HCT116 (cell line): ENCODE measurements at regions not wholly inside any gene's neighbourhood (a gene's known extent, or its start where the extent isn't known, plus 50 kb on each side); places are given as distances from the start of the nearest gene placed in this dataset.

Experiments
- ATAC-seq: fragments of 200-7000 bp; cut with Tn5 transposase; 2 replicates; pipeline ENCODE4 v1.9.1; 2020; ENCODE audit warnings: mild to moderate bottlenecking, moderate library complexity
- BruUV-seq: library from RNA; stranded (reverse); fragments of 400-500 nt; replicated peaks from 2 replicates; lab custom pipeline; 2021; lab: Mats Ljungman, UMichigan
- CTCF ChIA-PET: fragments of 300-600 bp; sonication (Branson Sonifier 250); formaldehyde crosslinking; loops from one replicate; lab custom pipeline; 2021; ENCODE audit warnings: antibody characterized with exemption; lab: Charles Lee
- POLR2A ChIA-PET: fragments of 300-600, 350-600 bp; sonication (Branson Sonifier 250); formaldehyde crosslinking; loops from one replicate; lab custom pipeline; 2021; ENCODE audit warnings: antibody characterized with exemption; lab: Charles Lee
- RAD21 ChIA-PET, 2 experiments: fragments of 300-600 bp; sonication (Branson Sonifier 250); formaldehyde crosslinking; loops; one replicate each; lab custom pipeline; 2023; ENCODE audit warnings: low total read pairs in 2 of 2; ENCODE audit not compliant: uncharacterized antibody in 2 of 2, unreplicated experiment in 2 of 2, low non-redundant PET in 1 of 2; lab: Charles Lee
- DNase-seq: peaks from one replicate; pipeline ENCODE4 v3.0.0-alpha.2; 2010; ENCODE audit warnings: low read depth, low spot score
- H2AFZ ChIP-seq: fragments of 200-600 bp; shearing (Covaris generic), sonication (generic); 2 replicates; pipeline ENCODE4 v1.6.1; 2017; ENCODE audit warnings: low read depth, mixed run types, mixed read lengths, antibody characterized with exemption, low read length; ENCODE audit not compliant: poor library complexity, severe bottlenecking
- H3K27ac ChIP-seq: 2 replicates; pipeline ENCODE4 v1.5.1; 2012; ENCODE audit warnings: low read depth, low read length
- H3K27me3 ChIP-seq: fragments of 200-600 bp; sonication (generic); 2 replicates; pipeline ENCODE4 v1.6.1; 2016; ENCODE audit warnings: mixed run types, low read length, mixed read lengths; ENCODE audit not compliant: insufficient read depth
- H3K36me3 ChIP-seq, 2 experiments: fragments of 200-500 bp in 1 of 2; fragments of 200-600 bp in 1 of 2; sonication (Bioruptor generic) in 1 of 2; sonication (generic) in 1 of 2; 2 replicates each; pipeline versions ENCODE4 v1.5.1 to v1.6.1; 2014 to 2016; ENCODE audit warnings: low read length in 2 of 2, inconsistent platforms in 1 of 2, mixed read lengths in 1 of 2, mixed run types in 1 of 2; ENCODE audit not compliant: insufficient read depth in 2 of 2, control insufficient read depth in 1 of 2
- H3K4me1 ChIP-seq, 2 experiments: fragments of 200-600 bp in 1 of 2; sonication (generic) in 1 of 2; 2 replicates each; pipeline versions ENCODE4 v1.5.1 to v1.6.1; 2012 to 2017; ENCODE audit warnings: low read length in 2 of 2, inconsistent platforms in 1 of 2, mild to moderate bottlenecking in 1 of 2, mixed read lengths in 1 of 2, mixed run types in 1 of 2, moderate library complexity in 1 of 2; ENCODE audit not compliant: insufficient read depth in 2 of 2, control insufficient read depth in 1 of 2
- H3K4me2 ChIP-seq: fragments of 200-600 bp; sonication (generic); 2 replicates; pipeline ENCODE4 v1.6.1; 2017; ENCODE audit warnings: mixed run types, low read length, mixed read lengths
- H3K4me3 ChIP-seq, 2 experiments: fragments of 200-600 bp in 1 of 2; sonication (generic) in 1 of 2; replicated peaks in 1 of 2; 2 replicates each; pipeline ENCODE4 v1.5.1; 2011 to 2016; ENCODE audit warnings: low read length in 2 of 2, control low read depth in 1 of 2, low read depth in 1 of 2, mild to moderate bottlenecking in 1 of 2, mixed read lengths in 1 of 2, mixed run types in 1 of 2
- H3K79me2 ChIP-seq: fragments of 200-600 bp; sonication (generic); 2 replicates; pipeline ENCODE4 v1.6.1; 2017; ENCODE audit warnings: mild to moderate bottlenecking, mixed run types, low read length, moderate library complexity, mixed read lengths; ENCODE audit not compliant: insufficient read depth
- H3K9ac ChIP-seq: fragments of 200-600 bp; sonication (generic); 2 replicates; pipeline ENCODE4 v1.6.1; 2016; ENCODE audit warnings: low read length, mixed read lengths
- H3K9me2 ChIP-seq: fragments of 200-600 bp; sonication (generic), shearing (Covaris generic); 2 replicates; pipeline ENCODE4 v1.6.1; 2017; ENCODE audit warnings: mixed run types, mild to moderate bottlenecking, moderate library complexity; ENCODE audit not compliant: insufficient read depth
- H3K9me3 ChIP-seq, 2 experiments: fragments of 200-500 bp in 1 of 2; fragments of 200-600 bp in 1 of 2; sonication (Bioruptor generic) in 1 of 2; sonication (generic) in 1 of 2; 2 replicates each; pipeline ENCODE4 v1.6.1; 2014 to 2017; ENCODE audit warnings: low read length in 2 of 2, mixed read lengths in 2 of 2, inconsistent platforms in 1 of 2, low read depth in 1 of 2, mild to moderate bottlenecking in 1 of 2, mixed run types in 1 of 2, moderate library complexity in 1 of 2; ENCODE audit not compliant: control insufficient read depth in 1 of 2, insufficient read depth in 1 of 2
- H4K20me1 ChIP-seq: fragments of 200-600 bp; sonication (generic), shearing (Covaris generic); 2 replicates; pipeline ENCODE4 v1.6.1; 2017; ENCODE audit warnings: mixed run types, mild to moderate bottlenecking, moderate library complexity; ENCODE audit not compliant: insufficient read depth
- CEBPB ChIP-seq: IDR thresholded peaks from 2 replicates; pipeline ENCODE4 v1.6.1; 2012; ENCODE audit warnings: low read depth
- ELF1 ChIP-seq: IDR thresholded peaks from 2 replicates; pipeline ENCODE4 v1.6.1; 2012; ENCODE audit warnings: low read depth, borderline replicate concordance
- EZH2 ChIP-seq: fragments of 200-600 bp; sonication (generic); IDR thresholded peaks from 2 replicates; pipeline ENCODE4 v1.6.1; 2017; ENCODE audit warnings: antibody characterized with exemption, mixed run types
- EZH2phosphoT487 ChIP-seq: fragments of 200-600 bp; IDR thresholded peaks from 2 replicates; pipeline ENCODE4 v1.6.1; 2018; ENCODE audit warnings: antibody characterized with exemption, borderline replicate concordance
- POLR2A ChIP-seq: IDR thresholded peaks from 2 replicates; pipeline ENCODE4 v1.7.0; 2011; ENCODE audit warnings: borderline replicate concordance; ENCODE audit not compliant: insufficient read depth, insufficient read length; ENCODE audit errors: extremely low read depth
- RAD21 ChIP-seq: IDR thresholded peaks from 2 replicates; pipeline ENCODE4 v1.6.1; 2012; ENCODE audit warnings: low read depth, mild to moderate bottlenecking
- SP1 ChIP-seq: IDR thresholded peaks from 2 replicates; pipeline ENCODE4 v1.6.1; 2012; ENCODE audit warnings: low read depth
- YY1 ChIP-seq: IDR thresholded peaks from 2 replicates; pipeline ENCODE4 v1.6.1; 2011; ENCODE audit warnings: low read length, low read depth, moderate library complexity, mild to moderate bottlenecking; ENCODE audit not compliant: insufficient replicate concordance; ENCODE audit errors: extremely low read depth
- ZFX ChIP-seq: fragments of 450-650 bp; IDR thresholded peaks from 2 replicates; pipeline ENCODE4 v1.6.1; 2017
- intact Hi-C: fragments of 100-400 bp; cut with micrococcal nuclease; formaldehyde crosslinking; loops from 2 replicates; pipeline ENCODE4 v1.10.0; 2022
- TF ChIP-seq, protein P1 (sequence below): IDR thresholded peaks from 2 replicates; pipeline ENCODE4 v1.6.1; 2012
- TF ChIP-seq, protein P2 (sequence below), 3 experiments: fragments of 200-600 bp in 1 of 3; sonication (generic) in 1 of 3; IDR thresholded peaks in 2 of 3; conservative IDR thresholded peaks in 1 of 3; 2 replicates each; pipeline ENCODE4 v1.5.1; 2012 to 2017; ENCODE audit warnings: low read depth in 2 of 3, low read length in 2 of 3, antibody characterized with exemption in 1 of 3, borderline replicate concordance in 1 of 3, control low read depth in 1 of 3, mild to moderate bottlenecking in 1 of 3, mixed read lengths in 1 of 3, mixed run types in 1 of 3, moderate library complexity in 1 of 3; ENCODE audit not compliant: insufficient read depth in 1 of 3

DNA sequence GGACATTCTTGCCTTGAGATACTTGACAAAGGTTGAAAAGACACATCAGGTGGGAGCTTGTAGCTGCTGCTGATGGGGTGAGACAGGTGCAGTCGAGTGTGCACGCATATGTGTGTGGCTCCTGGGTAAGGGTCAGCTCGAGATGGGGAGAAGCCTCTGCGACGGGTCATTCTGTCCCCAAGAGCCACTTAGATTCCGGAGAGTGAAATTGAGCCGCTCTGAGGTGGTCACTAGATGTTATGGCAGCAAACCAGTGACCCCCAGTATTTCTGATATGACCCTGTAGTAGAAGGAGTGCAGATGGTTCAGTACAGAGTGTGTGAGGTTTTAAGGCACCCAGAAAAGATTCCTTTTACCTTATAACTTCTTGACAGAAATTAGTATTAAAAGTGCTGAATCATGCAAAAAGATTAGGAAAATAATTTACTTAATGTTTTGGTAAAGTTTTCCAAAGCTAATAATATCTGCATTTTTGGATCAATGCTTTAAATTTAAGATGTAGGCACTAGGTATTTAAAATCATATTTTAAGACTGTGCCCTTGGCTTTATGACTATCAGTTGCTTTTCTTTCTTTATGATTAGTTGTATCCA is 241.9 kb upstream of the TOPAZ1 start:
- no TSS peak for BruUV-seq
- Histone ChIP-seq H3K9ac (no peak overlapping the region), H2AFZ (no peak overlapping the region), H3K27me3 (peaks cover 24% of the 10 kb centered on the region; the same call in 1 of the 2 replicates), H4K20me1 (no peaks in the 10 kb centered on the region), H3K9me2 (no peaks in the 10 kb centered on the region), H3K4me1 (peaks cover 0 to 8% of the 10 kb centered on the region in 2 experiments; a peak in 2 of 4 replicates), H3K4me2 (no peak overlapping the region), H3K4me3 (no peak overlapping the region), H3K27ac (no peak overlapping the region), H3K79me2 (no peaks in the 10 kb centered on the region), H3K9me3 (no peaks in the 10 kb centered on the region), H3K36me3 (no peaks in the 10 kb centered on the region)
- POLR2A ChIA-PET = no interaction called here
- RAD21 ChIA-PET = no interaction called here
- intact Hi-C loops = no loop called here
- CTCF ChIA-PET = no interaction called here
- TF ChIP-seq EZH2phosphoT487 (no peak), RAD21 (no peak), POLR2A (no peak), ELF1 (no peak), ZFX (no peak), SP1 (no peak), EZH2 (no peak), YY1 (no peak), CEBPB (no peak)
- TF ChIP-seq, protein P1, sequence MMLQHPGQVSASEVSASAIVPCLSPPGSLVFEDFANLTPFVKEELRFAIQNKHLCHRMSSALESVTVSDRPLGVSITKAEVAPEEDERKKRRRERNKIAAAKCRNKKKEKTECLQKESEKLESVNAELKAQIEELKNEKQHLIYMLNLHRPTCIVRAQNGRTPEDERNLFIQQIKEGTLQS = no peak
- TF ChIP-seq, protein P2, sequence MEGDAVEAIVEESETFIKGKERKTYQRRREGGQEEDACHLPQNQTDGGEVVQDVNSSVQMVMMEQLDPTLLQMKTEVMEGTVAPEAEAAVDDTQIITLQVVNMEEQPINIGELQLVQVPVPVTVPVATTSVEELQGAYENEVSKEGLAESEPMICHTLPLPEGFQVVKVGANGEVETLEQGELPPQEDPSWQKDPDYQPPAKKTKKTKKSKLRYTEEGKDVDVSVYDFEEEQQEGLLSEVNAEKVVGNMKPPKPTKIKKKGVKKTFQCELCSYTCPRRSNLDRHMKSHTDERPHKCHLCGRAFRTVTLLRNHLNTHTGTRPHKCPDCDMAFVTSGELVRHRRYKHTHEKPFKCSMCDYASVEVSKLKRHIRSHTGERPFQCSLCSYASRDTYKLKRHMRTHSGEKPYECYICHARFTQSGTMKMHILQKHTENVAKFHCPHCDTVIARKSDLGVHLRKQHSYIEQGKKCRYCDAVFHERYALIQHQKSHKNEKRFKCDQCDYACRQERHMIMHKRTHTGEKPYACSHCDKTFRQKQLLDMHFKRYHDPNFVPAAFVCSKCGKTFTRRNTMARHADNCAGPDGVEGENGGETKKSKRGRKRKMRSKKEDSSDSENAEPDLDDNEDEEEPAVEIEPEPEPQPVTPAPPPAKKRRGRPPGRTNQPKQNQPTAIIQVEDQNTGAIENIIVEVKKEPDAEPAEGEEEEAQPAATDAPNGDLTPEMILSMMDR (IDR thresholded peaks at IDR 0.05 in 2 of 3, conservative IDR thresholded peaks at IDR 0.05 in 1 of 3; ENCODE audit: borderline replicate concordance in 1 of 3, insufficient read depth in 1 of 3, low read depth in 2 of 3, low read length in 2 of 3) = no peak
- DNase-seq = no peak
- no peak for ATAC-seq
